Type B pancreatic cell (in vitro differentiated cells): ENCODE measurements at regions not wholly inside any gene's neighbourhood (a gene's known extent, or its start where the extent isn't known, plus 50 kb on each side); places are given as distances from the start of the nearest gene placed in this dataset.

ENCODE experiments used
- DNase-seq: peaks from one replicate; pipeline ENCODE4 v3.0.0; 2021; ENCODE audit warnings: mixed read lengths; ENCODE audit not compliant: unreplicated experiment; ENCODE audit errors: extremely low spot score
- H3K27ac Mint-ChIP-seq: 2 replicates; pipeline ENCODE4 v1.8.0; 2021; ENCODE audit warnings: mild to moderate bottlenecking, mixed read lengths
- H3K27me3 Mint-ChIP-seq: 2 replicates; pipeline ENCODE4 v1.8.0; 2021; ENCODE audit warnings: mixed read lengths
- H3K36me3 Mint-ChIP-seq: 2 replicates; pipeline ENCODE4 v1.8.0; 2021; ENCODE audit warnings: mixed read lengths
- H3K4me1 Mint-ChIP-seq: one replicate; pipeline ENCODE4 v1.8.0; 2021; ENCODE audit warnings: mixed read lengths; ENCODE audit not compliant: unreplicated experiment
- H3K4me3 Mint-ChIP-seq: 2 replicates; pipeline ENCODE4 v1.8.0; 2021; ENCODE audit warnings: mild to moderate bottlenecking, mixed read lengths
- H3K9me3 Mint-ChIP-seq: 2 replicates; pipeline ENCODE4 v1.8.0; 2021; ENCODE audit warnings: mixed read lengths
- CTCF ChIP-seq: fragments of 200-600 bp; sonication (generic); conservative IDR thresholded peaks from 2 replicates; pipeline ENCODE4 v1.5.0; 2021; ENCODE audit warnings: antibody characterized with exemption, mild to moderate bottlenecking

GRCh38 chr2:122238006-122238559, 482.6 kb downstream of the TSN start:
- H3K36me3 Mint-ChIP-seq, result no peaks in the 10 kb centered on the region
- H3K27me3 Mint-ChIP-seq, result peaks cover 31% of the 10 kb centered on the region
- no peak for DNase-seq
- H3K4me1 Mint-ChIP-seq, result no peaks in the 10 kb centered on the region
- TF ChIP-seq CTCF, result no peak
- H3K4me3 Mint-ChIP-seq, result no peak overlapping the region
- no peaks in the 10 kb centered on the region for H3K9me3 Mint-ChIP-seq
- no peak overlapping the region for H3K27ac Mint-ChIP-seq

- H3K4me3 Mint-ChIP-seq, result no peak overlapping the region
- peak; percentile 28 for TF ChIP-seq CTCF
- H3K27ac Mint-ChIP-seq, result no peak overlapping the region
- H3K9me3 Mint-ChIP-seq, result no peaks in the 10 kb centered on the region
- no peaks in the 10 kb centered on the region for H3K36me3 Mint-ChIP-seq
- DNase-seq, result no peak
- no peaks in the 10 kb centered on the region for H3K4me1 Mint-ChIP-seq
- peaks cover 31% of the 10 kb centered on the region for H3K27me3 Mint-ChIP-seq
Measured at GRCh38 chr2:122239440-122239839, 484.0 kb downstream of the TSN start.

- Mint-ChIP-seq H3K4me3 (no peak overlapping the region), H3K27ac (no peak overlapping the region), H3K36me3 (no peaks in the 10 kb centered on the region), H3K9me3 (no peaks in the 10 kb centered on the region), H3K4me1 (no peaks in the 10 kb centered on the region), H3K27me3 (peaks cover 18% of the 10 kb centered on the region)
- no peak for DNase-seq
- no peak for TF ChIP-seq CTCF
Measured at GRCh38 chr2:122244598-122245229, 489.3 kb downstream of the TSN start.

DNA sequence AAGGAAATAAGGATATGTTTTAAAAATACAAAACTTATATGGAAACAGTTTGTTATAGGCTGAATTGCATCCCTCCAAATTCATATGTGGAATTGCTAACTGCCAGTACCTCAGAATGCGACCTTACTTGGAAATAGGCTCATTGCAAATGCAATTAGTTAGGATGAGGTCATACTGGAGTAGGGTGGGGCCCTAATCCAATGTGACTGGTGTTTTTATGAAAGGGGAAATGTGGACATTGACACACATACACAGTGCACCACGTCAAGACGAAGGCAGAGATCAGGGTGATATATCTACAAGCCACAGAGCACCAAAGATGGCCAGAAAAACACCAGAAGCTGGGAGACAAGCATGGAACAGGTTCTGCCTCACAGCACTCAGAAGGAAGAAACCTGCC, 494.2 kb downstream of the TSN start:
- Mint-ChIP-seq H3K36me3 (no peaks in the 10 kb centered on the region), H3K27me3 (peaks cover 3% of the 10 kb centered on the region), H3K4me1 (no peaks in the 10 kb centered on the region), H3K4me3 (no peak overlapping the region), H3K9me3 (no peaks in the 10 kb centered on the region), H3K27ac (no peak overlapping the region)
- no peak for TF ChIP-seq CTCF
- no peak for DNase-seq

- Mint-ChIP-seq H3K27me3 (peaks cover 5% of the 10 kb centered on the region), H3K9me3 (no peaks in the 10 kb centered on the region), H3K4me3 (no peak overlapping the region), H3K27ac (no peak overlapping the region), H3K36me3 (no peaks in the 10 kb centered on the region), H3K4me1 (no peaks in the 10 kb centered on the region)
- no peak for DNase-seq
- no peak for TF ChIP-seq CTCF
Measured at GRCh38 chr2:122251158-122251557, 495.7 kb downstream of the TSN start.

- Mint-ChIP-seq H3K9me3 (no peaks in the 10 kb centered on the region), H3K27me3 (peaks cover 3% of the 10 kb centered on the region), H3K27ac (no peak overlapping the region), H3K4me1 (no peaks in the 10 kb centered on the region), H3K4me3 (no peak overlapping the region), H3K36me3 (no peaks in the 10 kb centered on the region)
- no peak for DNase-seq
- TF ChIP-seq CTCF, result no peak
Measured at GRCh38 chr2:122251566-122251965, 496.1 kb downstream of the TSN start.
